GM12873 (cell line): ENCODE measurements at regions not wholly inside any gene's neighbourhood (a gene's known extent, or its start where the extent isn't known, plus 50 kb on each side); places are given as distances from the start of the nearest gene placed in this dataset.

ENCODE experiments used
- TF ChIP-seq, protein P1 (sequence below): IDR thresholded peaks from 2 replicates; pipeline ENCODE4 v1.5.1; 2012; ENCODE audit warnings: low read depth, mild to moderate bottlenecking, moderate library complexity, low read length, control low read depth; ENCODE audit not compliant: insufficient read depth; ENCODE audit errors: missing control alignments

DNA sequence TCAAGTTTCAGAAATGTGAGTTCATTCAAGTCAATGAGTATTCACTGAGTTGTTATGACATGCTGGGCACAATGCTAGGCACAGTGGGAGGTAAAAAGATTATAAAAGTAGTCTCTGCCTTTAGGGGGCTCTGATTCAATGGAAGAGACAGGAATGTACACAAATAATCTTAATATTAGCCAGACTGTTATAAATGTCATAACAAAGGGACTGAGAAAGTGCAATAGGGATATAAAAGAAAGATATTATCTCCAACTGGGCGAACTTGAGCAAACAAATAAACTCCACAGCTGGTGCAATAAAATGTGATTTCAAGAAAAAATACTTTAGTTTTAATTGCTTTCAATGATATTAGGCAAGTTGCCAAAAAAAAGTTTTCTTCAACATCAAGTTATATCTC lies 755.2 kb downstream of the BRINP1 start:
- TF ChIP-seq, protein P1, sequence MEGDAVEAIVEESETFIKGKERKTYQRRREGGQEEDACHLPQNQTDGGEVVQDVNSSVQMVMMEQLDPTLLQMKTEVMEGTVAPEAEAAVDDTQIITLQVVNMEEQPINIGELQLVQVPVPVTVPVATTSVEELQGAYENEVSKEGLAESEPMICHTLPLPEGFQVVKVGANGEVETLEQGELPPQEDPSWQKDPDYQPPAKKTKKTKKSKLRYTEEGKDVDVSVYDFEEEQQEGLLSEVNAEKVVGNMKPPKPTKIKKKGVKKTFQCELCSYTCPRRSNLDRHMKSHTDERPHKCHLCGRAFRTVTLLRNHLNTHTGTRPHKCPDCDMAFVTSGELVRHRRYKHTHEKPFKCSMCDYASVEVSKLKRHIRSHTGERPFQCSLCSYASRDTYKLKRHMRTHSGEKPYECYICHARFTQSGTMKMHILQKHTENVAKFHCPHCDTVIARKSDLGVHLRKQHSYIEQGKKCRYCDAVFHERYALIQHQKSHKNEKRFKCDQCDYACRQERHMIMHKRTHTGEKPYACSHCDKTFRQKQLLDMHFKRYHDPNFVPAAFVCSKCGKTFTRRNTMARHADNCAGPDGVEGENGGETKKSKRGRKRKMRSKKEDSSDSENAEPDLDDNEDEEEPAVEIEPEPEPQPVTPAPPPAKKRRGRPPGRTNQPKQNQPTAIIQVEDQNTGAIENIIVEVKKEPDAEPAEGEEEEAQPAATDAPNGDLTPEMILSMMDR = no peak

DNA sequence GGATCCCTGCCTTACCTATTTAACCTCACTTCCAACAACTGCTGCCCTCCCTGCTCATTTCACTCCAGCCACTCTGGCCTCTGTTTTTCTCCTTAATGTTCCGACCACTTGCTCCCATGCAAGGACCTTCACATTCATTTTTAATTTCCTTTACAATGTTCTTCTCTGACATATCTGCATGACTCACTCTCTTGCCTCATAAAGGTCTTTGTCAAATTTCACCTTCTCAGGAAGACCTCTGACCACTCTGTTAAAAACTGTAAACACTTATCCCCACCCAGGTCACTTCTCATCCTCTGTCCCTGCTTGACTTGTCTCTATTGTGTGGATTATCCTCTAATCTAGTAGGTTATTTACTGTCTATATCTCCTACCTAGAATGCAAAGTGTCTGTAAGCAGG lies 751.2 kb downstream of the BRINP1 start:
- TF ChIP-seq, protein P1 = no peak

DNA sequence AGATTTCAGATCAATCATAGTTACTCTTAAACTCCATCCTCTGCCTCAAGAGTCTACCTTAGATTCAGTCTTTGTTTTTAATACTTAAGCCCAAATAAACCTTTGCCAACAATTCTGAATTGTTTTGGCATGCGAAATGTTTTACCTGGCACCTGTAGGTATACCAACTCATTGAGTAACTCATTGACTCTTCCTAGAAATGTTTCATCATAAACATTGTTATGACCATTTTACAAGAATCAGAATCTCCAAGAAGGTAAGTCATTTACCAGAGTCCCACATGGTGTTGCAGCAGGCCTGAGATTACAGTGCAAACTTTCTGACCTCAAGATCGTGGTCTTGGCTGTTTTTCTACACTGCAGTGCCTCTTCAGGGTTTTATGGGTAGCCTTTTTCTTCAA lies 750.4 kb downstream of the BRINP1 start:
- TF ChIP-seq, protein P1 = no peak

DNA sequence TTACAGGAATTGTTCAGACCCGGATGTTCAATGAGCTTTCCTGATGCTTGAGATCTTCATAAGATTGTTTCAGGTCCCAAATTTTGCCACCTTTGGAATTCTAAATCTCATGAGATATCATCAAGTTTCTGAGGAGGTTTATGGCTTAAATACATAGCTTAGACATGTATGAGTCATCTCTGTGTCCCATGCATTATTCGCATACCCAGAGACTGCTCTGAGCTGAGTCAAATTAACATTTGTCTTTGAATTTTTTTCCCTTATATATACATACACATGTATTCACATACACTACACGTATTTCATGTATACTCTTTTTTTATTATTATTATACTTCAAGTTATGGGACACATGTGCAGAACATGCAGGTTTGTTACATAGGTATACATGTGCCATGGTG lies 744.6 kb downstream of the BRINP1 start:
- TF ChIP-seq, protein P1 = no peak

DNA sequence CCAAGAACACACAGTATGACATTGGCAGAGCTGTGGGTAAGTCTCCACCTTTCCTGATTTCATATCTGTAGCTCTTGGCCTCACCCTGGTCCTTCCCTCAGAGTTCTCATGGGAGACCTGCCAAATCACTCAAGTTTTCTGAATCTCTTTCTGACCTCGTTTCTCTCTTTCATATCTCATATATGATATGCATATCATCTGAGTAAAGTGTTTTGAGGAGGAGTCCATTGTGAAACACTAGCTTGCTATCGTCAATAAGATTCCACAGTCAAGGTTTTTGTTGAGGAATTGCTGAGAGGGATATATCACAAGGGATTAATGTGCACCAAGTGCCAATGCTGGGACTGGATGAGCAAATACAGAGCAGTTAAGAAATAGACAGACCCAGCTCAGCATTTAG lies 739.2 kb downstream of the BRINP1 start:
- TF ChIP-seq, protein P1 = no peak

DNA sequence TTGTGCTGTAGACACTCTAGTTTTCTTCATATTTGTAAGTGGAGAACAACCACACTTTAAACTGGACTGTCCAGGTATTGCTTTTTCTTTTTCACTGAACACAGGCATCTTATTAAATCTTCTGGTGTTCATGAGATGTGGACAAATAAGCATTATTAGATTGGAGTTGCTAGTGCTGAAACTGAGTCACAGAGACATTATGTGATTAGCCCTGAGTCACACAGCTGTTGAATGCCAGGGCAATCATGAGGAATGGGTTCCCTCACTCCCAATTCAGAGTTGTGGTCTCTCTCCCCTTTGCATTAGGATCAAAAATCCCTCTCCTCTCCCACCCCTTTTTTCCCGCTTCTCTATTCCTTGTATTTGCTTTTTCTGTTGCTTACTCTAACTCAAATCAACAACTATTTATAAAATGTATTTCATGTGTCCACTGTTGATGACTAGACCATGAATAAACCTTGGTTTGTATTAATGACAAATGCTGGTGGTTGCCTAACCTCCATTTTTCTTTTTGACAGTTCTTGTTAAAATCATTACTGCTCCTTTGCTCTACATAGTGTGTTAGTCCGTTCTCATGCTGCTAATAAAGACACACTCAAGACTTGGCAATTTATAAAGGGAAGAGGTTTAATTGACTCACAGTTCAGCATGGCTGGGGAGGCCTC lies 738.2 kb downstream of the BRINP1 start:
- TF ChIP-seq, protein P1 = no peak

DNA sequence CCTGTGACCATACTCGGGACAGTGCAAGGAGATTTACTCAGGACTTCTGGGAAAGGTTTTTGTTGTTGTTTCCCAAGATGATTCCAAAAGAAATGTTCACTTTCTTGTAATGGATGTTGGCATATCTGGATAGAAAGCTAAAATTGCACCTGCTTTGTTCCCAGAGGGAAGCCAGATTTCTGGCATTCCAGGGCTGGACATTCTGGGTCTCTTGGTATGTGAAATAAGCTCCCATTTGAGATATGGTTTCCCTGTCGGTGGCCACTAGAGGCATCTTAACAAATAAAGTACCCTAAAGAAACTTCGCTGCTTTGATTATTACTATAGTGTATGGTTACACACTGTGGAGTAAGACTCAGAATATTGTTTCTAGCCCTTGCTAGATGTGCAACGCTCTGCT lies 737.3 kb downstream of the BRINP1 start:
- TF ChIP-seq, protein P1 = no peak
